SW 1271 (cell line): ENCODE measurements at regions not wholly inside any gene's neighbourhood (a gene's known extent, or its start where the extent isn't known, plus 50 kb on each side); places are given as distances from the start of the nearest gene placed in this dataset.
"Not testable (repeated sequence)": the region's sequence is repeated elsewhere in the genome, so short reads cannot be mapped to it uniquely, and the experiment has no call there.

ENCODE experiments used
- DNase-seq, 2 experiments: peaks; one replicate each; lab custom pipeline; 2025; lab: John Stamatoyannopoulos, UW

- no peak for DNase-seq
Measured at GRCh38 chr13:44814161-44814560, 175.1 kb downstream of the NUFIP1 start.

- DNase-seq: no peak
Measured at GRCh38 chr13:44812818-44813217, 176.5 kb downstream of the NUFIP1 start.

GRCh38 chr13:44810061-44810840 is 179.0 kb downstream of the NUFIP1 start:
- DNase-seq: no peak

- no peak for DNase-seq
Measured at GRCh38 chr13:44809190-44809589, 180.1 kb downstream of the NUFIP1 start.

- DNase-seq: no peak
Measured at GRCh38 chr13:44808185-44808584, 181.1 kb downstream of the NUFIP1 start.

- no peak for DNase-seq
Measured at GRCh38 chr13:44807449-44808034, 181.7 kb downstream of the NUFIP1 start.

GRCh38 chr13:44806826-44807225 is 182.4 kb downstream of the NUFIP1 start:
- DNase-seq: no peak

GRCh38 chr13:44805585-44805984 is 183.7 kb downstream of the NUFIP1 start:
- DNase-seq: no peak

- no peak for DNase-seq
Measured at GRCh38 chr13:44803390-44803789, 185.9 kb downstream of the NUFIP1 start.

- no peak for DNase-seq
Measured at GRCh38 chr13:44802491-44802890, 186.8 kb downstream of the NUFIP1 start.

GRCh38 chr13:44801990-44802389 is 187.3 kb downstream of the NUFIP1 start:
- no peak for DNase-seq

- no peak for DNase-seq
Measured at GRCh38 chr13:44800626-44801025, 188.6 kb downstream of the NUFIP1 start.

- DNase-seq: no peak
Measured at GRCh38 chr13:44797685-44798084, 191.6 kb downstream of the NUFIP1 start.

GRCh38 chr13:44796597-44797490 is 192.4 kb downstream of the NUFIP1 start:
- no peak for DNase-seq

GRCh38 chr13:44796039-44796438 is 193.2 kb downstream of the NUFIP1 start:
- not testable (repeated sequence) for DNase-seq

- no peak for DNase-seq
Measured at GRCh38 chr13:44795176-44795575, 194.1 kb downstream of the NUFIP1 start.

- DNase-seq: no peak
Measured at GRCh38 chr13:44792096-44792495, 197.2 kb downstream of the NUFIP1 start.

GRCh38 chr13:44790289-44790688 is 199.0 kb downstream of the NUFIP1 start:
- DNase-seq: no peak

- DNase-seq: no peak
Measured at GRCh38 chr13:44787617-44788016, 201.7 kb downstream of the NUFIP1 start.

- no peak for DNase-seq
Measured at GRCh38 chr13:44786756-44787155, 202.5 kb downstream of the NUFIP1 start.

- DNase-seq: no peak
Measured at GRCh38 chr13:44785401-44785800, 203.9 kb downstream of the NUFIP1 start.

- no peak for DNase-seq
Measured at GRCh38 chr13:44784708-44785080, 204.6 kb downstream of the NUFIP1 start.
